Stromal cell of bone marrow (primary cell): ENCODE measurements at regions not wholly inside any gene's neighbourhood (a gene's known extent, or its start where the extent isn't known, plus 50 kb on each side); places are given as distances from the start of the nearest gene placed in this dataset.
A peak's percentile ranks its signal among the peaks of the same experiment; 100 is the strongest.

ENCODE experiments used
- DNase-seq: peaks from one replicate; pipeline ENCODE4 v3.0.0-alpha.2; 2012; ENCODE audit warnings: low read depth

DNA sequence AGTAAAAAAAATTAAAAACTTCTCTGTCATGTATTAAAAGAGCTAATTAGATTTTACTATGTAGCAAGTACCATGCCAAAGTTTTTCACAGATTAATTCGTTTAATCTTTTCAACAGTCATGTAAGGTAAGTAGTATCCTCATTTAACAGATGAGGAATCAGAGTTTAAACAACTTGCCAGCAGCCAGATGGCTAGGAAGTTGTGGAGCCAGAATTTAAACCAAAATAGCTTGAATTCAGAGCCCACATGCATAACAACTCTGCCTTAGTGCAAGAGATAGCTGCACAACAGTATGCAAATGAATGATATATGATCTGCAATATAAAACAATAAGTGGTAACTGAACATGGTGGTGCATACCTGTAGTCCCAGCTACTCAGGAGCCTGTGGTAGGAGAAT is 75.3 kb downstream of the NAP1L3 start:
- DNase-seq = no peak

DNA sequence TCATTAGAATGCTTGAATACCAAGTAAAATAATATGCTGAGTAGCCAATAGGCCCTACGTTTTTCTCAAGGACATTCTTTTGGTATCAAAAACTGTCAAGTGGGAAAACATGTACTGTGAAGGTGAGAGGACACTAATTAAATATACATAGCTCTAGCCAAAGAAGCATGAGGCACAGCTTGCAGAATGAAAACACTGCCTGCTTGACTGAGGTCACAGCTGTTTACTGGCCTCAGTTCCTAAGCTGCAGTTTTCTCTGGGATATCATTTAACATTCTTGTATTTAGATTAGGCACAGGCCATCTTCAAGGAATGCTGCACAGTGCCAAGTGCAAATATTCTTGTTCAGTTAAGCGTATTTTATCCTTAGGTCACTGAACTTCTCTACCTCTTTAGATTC is 78.6 kb downstream of the NAP1L3 start:
- no peak for DNase-seq

DNA sequence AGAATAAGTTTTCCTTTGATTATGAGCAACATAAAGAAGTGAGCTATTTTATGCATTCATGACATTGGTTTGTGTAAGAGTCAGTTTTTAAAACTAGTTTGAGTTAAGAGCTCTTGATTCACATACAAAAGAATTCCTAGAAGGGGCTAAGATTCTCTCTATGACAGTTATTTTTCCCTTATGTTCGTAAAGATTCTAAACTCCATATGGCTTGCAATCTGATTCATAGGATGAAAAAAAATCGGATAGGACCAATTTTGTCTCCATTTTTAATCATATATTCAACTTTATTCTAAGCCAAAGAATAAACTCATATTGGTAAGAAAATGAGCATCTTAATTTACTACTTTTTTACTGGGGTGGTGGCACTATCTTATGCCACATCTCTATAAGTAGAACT is 79.4 kb downstream of the NAP1L3 start:
- DNase-seq = no peak

DNA sequence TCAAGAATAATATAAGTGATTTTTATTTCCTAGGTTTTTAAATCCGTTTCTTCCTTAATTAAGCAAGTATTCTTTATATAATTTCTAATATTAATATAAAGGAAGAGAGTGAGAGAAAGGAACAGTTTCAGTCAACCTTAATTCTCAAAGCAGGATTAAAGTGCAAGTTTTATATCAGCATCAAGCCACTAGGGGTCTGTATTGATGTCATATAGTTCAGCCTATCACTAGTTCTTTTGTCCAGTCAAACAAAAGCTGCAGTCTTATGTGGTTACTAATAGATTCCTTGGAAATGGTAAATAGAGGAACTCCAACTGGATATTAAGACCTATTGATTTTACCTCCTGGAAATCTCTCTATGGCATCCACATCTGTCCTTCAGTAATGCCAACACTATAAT is 82.0 kb downstream of the NAP1L3 start:
- no peak for DNase-seq

DNA sequence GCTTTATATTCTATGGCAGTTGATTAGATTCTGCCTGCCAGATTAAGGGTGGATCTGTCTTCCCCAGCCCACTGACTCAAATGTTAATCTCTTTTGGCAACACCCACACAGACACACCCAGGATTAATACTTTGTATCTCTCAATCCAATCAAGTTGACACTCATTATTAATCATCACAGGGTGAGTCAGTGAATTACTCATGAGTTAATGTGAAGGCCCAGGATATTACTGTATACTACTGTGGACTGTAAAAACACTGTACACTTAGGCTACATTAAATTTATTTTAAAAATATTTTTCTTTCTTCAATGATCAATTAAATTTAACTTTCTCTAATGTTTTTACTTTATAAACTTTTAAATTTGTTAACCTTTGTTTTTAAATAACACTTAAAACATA is 87.7 kb downstream of the NAP1L3 start:
- peak; percentile 8 for DNase-seq

DNA sequence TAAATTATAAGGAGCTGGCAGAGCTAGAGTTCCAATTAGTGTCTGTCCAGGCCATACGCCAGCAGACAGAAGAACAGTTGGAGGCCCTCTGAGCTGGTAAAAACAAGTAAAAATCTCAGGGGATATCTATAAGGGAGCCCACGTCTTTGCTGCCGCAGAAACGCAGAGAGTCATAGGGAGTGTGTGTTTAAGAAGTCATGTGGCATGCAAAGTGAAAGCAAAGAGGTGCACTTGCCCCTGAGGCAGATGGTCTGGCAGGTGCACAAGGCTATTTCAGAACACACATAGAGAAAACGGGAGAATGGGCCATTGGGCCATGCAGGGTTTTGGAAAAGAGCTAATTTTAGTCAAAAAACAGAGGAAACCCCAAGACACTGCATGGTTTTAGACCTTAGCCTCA is 92.7 kb downstream of the NAP1L3 start:
- no peak for DNase-seq

DNA sequence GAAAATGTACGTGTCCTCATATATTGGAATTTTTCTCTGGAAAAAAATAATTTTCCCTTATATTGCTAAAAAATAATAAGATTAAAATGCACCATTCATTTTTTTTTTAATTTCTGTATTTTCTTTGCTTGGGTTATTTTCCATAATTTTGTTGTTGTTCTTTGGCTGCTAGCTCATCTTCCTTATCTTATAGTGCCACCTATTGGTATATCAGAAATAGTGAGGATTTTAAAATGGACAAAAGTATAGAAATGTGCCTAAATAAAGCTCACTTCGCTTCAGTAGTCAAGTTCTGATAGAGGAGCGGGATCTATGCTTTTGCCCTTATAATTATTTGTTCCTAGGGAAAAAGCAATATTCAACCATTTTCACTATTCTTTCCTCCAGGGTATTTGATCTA is 134.8 kb downstream of the NAP1L3 start:
- DNase-seq = no peak

DNA sequence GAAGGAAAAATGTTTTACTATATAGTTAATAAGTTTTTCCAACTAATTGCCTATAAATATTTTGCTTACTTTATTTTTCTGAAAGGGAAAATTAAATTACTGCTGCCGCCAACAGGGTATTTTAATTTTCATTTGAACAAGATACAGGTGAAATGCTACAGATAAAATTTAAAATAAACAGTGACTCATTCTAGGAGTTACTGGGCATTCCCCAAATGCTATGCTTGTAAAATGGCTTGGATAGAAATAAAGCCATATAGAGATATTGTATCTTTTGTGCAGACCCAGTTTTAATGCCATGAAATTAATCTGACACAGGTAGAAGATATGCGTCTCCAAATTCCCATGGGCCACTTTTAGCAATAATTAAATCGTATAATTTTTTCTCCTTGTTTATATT is 144.5 kb downstream of the NAP1L3 start:
- no peak for DNase-seq
